MM.1S (cell line): ENCODE measurements at regions not wholly inside any gene's neighbourhood (a gene's known extent, or its start where the extent isn't known, plus 50 kb on each side); places are given as distances from the start of the nearest gene placed in this dataset.

Experiments
- EZH2 ChIP-seq: fragments of 300-600 bp; sonication (generic); optimal IDR thresholded peaks from 2 replicates; pipeline ENCODE3; 2017; ENCODE audit warnings: low read depth, mild to moderate bottlenecking, antibody characterized with exemption, low read length, mixed read lengths
- TF ChIP-seq, protein P1 (sequence below): fragments of 300-600 bp; sonication (generic); IDR thresholded peaks from 2 replicates; pipeline ENCODE4 v1.5.1; 2016; ENCODE audit warnings: antibody characterized with exemption, low read length, mixed read lengths

DNA sequence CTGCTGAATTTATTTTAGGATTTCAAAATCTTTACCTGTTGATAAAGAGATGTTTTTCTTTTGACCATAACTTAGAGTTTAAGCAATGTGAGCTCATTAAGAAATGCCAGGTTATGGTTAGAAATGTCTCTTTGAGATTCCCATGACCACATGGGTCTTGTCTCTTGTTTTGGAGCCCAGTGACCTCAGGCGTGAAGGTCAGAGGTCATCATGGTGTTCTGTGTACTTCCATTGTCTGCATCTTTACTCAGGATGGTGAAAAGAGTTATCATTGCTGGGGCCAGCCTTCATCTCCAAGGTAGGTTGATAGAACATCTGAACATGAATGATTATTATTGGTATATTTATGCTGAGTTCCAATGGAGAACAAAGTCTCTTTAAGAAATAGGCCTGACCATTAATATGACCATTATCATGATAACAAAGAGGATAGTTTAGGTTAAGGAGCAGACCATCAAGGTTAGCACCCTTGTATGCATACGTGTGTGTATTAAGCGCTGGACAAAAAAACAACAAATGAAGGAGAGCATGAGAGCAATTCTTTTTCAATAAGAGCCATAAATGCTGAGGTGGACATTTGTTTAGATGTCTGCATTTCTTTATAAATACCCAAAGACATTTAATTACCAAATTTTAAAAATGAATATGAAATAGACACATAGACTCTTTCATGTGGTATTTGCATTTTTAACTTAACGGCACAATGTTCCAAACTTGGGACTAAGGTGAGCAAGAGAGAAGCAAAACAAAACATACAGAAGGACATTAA is 120.6 kb upstream of the PAQR3 start:
- TF ChIP-seq, protein P1, sequence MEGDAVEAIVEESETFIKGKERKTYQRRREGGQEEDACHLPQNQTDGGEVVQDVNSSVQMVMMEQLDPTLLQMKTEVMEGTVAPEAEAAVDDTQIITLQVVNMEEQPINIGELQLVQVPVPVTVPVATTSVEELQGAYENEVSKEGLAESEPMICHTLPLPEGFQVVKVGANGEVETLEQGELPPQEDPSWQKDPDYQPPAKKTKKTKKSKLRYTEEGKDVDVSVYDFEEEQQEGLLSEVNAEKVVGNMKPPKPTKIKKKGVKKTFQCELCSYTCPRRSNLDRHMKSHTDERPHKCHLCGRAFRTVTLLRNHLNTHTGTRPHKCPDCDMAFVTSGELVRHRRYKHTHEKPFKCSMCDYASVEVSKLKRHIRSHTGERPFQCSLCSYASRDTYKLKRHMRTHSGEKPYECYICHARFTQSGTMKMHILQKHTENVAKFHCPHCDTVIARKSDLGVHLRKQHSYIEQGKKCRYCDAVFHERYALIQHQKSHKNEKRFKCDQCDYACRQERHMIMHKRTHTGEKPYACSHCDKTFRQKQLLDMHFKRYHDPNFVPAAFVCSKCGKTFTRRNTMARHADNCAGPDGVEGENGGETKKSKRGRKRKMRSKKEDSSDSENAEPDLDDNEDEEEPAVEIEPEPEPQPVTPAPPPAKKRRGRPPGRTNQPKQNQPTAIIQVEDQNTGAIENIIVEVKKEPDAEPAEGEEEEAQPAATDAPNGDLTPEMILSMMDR: no peak
- no peak for TF ChIP-seq EZH2
